A673 (cell line): ENCODE measurements at regions not wholly inside any gene's neighbourhood (a gene's known extent, or its start where the extent isn't known, plus 50 kb on each side); places are given as distances from the start of the nearest gene placed in this dataset.

Experiments used
- EZH2 ChIP-seq: fragments of 200-600 bp; sonication (generic); IDR thresholded peaks from 2 replicates; pipeline ENCODE4 v1.6.1; 2017; ENCODE audit warnings: borderline replicate concordance, low read depth, mild to moderate bottlenecking, mixed read lengths, antibody characterized with exemption, low read length; ENCODE audit not compliant: poor library complexity, severe bottlenecking
- TF ChIP-seq, protein P1 (sequence below): fragments of 300-800, 200-600 bp; sonication (generic); conservative IDR thresholded peaks from 2 replicates; pipeline ENCODE4 v1.5.1; 2017; ENCODE audit warnings: low read depth, mild to moderate bottlenecking, antibody characterized with exemption, low read length, moderate library complexity, mixed read lengths

- TF ChIP-seq, protein P1, sequence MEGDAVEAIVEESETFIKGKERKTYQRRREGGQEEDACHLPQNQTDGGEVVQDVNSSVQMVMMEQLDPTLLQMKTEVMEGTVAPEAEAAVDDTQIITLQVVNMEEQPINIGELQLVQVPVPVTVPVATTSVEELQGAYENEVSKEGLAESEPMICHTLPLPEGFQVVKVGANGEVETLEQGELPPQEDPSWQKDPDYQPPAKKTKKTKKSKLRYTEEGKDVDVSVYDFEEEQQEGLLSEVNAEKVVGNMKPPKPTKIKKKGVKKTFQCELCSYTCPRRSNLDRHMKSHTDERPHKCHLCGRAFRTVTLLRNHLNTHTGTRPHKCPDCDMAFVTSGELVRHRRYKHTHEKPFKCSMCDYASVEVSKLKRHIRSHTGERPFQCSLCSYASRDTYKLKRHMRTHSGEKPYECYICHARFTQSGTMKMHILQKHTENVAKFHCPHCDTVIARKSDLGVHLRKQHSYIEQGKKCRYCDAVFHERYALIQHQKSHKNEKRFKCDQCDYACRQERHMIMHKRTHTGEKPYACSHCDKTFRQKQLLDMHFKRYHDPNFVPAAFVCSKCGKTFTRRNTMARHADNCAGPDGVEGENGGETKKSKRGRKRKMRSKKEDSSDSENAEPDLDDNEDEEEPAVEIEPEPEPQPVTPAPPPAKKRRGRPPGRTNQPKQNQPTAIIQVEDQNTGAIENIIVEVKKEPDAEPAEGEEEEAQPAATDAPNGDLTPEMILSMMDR = no peak
- no peak for TF ChIP-seq EZH2
Measured at GRCh38 chr3:73197187-73197586, 135.7 kb downstream of the EBLN2 start.
